ENCODE measurements at regions not wholly inside any gene's neighbourhood (a gene's known extent, or its start where the extent isn't known, plus 50 kb on each side); places are given as distances from the start of the nearest gene placed in this dataset.

GRCh38 chr14:96671218-96671617 lies 126.0 kb upstream of the VRK1 start:
- no peak for TF ChIP-seq YY1 (IDR thresholded peaks at IDR 0.05; ENCODE audit: insufficient read depth, insufficient read length)
- TF ChIP-seq ZNF274 (IDR thresholded peaks at IDR 0.05; ENCODE audit: low read depth, low read length), result no peak
